PC-3 (cell line): ENCODE measurements at regions not wholly inside any gene's neighbourhood (a gene's known extent, or its start where the extent isn't known, plus 50 kb on each side); places are given as distances from the start of the nearest gene placed in this dataset.

ENCODE experiments used
- ATAC-seq: fragments of 200-7000 bp; cut with Tn5 transposase; 2 replicates; pipeline ENCODE4 v1.9.1; 2020; ENCODE audit warnings: mild to moderate bottlenecking, moderate library complexity
- BruUV-seq: library from RNA; stranded (reverse); fragments of 400-500 nt; replicated peaks from 2 replicates; lab custom pipeline; 2021; lab: Mats Ljungman, UMichigan
- CTCF ChIA-PET: fragments of 300-600 bp; sonication (Branson Sonifier 250); formaldehyde crosslinking; loops from one replicate; lab custom pipeline; 2022; ENCODE audit warnings: antibody characterized with exemption; lab: Charles Lee
- POLR2A ChIA-PET: fragments of 300-600 bp; sonication (Branson Sonifier 250); formaldehyde crosslinking; loops from one replicate; lab custom pipeline; 2022; ENCODE audit warnings: antibody characterized with exemption; ENCODE audit not compliant: unreplicated experiment; lab: Charles Lee
- DNase-seq: peaks from one replicate; pipeline ENCODE4 v3.0.0-alpha.2; 2015
- H2AFZ ChIP-seq: fragments of 300-600 bp; sonication (generic); 2 replicates; pipeline ENCODE4 v1.6.0; 2016; ENCODE audit warnings: antibody characterized with exemption, low read length
- H3F3A ChIP-seq: fragments of 300-600 bp; sonication (generic); one replicate; pipeline ENCODE4 v1.6.0; 2017; ENCODE audit warnings: antibody characterized with exemption, low read length, control low read depth, mild to moderate bottlenecking; ENCODE audit not compliant: unreplicated experiment
- H3K27ac ChIP-seq: fragments of 300-600 bp; sonication (generic); 2 replicates; pipeline ENCODE4 v1.5.1; 2016; ENCODE audit warnings: mild to moderate bottlenecking, low read length
- H3K27me3 ChIP-seq: fragments of 300-600 bp; sonication (generic); 2 replicates; pipeline ENCODE4 v1.6.1; 2016; ENCODE audit warnings: low read length, mixed read lengths
- H3K36me3 ChIP-seq: fragments of 300-600 bp; sonication (generic); 2 replicates; pipeline ENCODE4 v1.6.1; 2016; ENCODE audit warnings: low read depth, mixed run types, low read length, mixed read lengths
- H3K4me1 ChIP-seq: fragments of 300-600 bp; sonication (generic); 2 replicates; pipeline ENCODE4 v1.5.1; 2016; ENCODE audit warnings: low read length; ENCODE audit not compliant: insufficient read depth
- H3K4me2 ChIP-seq: fragments of 300-600 bp; sonication (generic); 2 replicates; pipeline ENCODE4 v1.6.0; 2016; ENCODE audit warnings: low read length
- H3K4me3 ChIP-seq: fragments of 300-600 bp; sonication (generic); 2 replicates; pipeline ENCODE4 v1.5.1; 2016; ENCODE audit warnings: mild to moderate bottlenecking, low read length, mixed read lengths
- H3K79me2 ChIP-seq: fragments of 300-600 bp; sonication (generic); 2 replicates; pipeline ENCODE4 v1.6.1; 2017; ENCODE audit warnings: low read length, mixed read lengths
- H3K9ac ChIP-seq: fragments of 300-600 bp; sonication (generic); 2 replicates; pipeline ENCODE4 v1.6.0; 2016; ENCODE audit warnings: mild to moderate bottlenecking, low read length
- H3K9me2 ChIP-seq: fragments of 300-600 bp; sonication (generic); replicated peaks from 2 replicates; pipeline ENCODE4 v1.6.1; 2016; ENCODE audit warnings: mixed run types, low read length, mixed read lengths
- H3K9me3 ChIP-seq: fragments of 300-600 bp; sonication (generic); 2 replicates; pipeline ENCODE4 v1.6.1; 2016; ENCODE audit warnings: low read length, mixed read lengths
- H4K20me1 ChIP-seq: fragments of 300-600 bp; sonication (generic); 2 replicates; pipeline ENCODE4 v1.6.1; 2016; ENCODE audit warnings: low read length, mixed read lengths
- EZH2 ChIP-seq: fragments of 300-600 bp; sonication (generic); IDR thresholded peaks from one replicate; pipeline ENCODE4 v1.6.1; 2017; ENCODE audit warnings: antibody characterized with exemption, mild to moderate bottlenecking, low read length; ENCODE audit not compliant: unreplicated experiment
- EZH2phosphoT487 ChIP-seq: fragments of 300-600 bp; sonication (generic); IDR thresholded peaks from 2 replicates; pipeline ENCODE4 v1.6.1; 2018; ENCODE audit warnings: mild to moderate bottlenecking, antibody characterized with exemption, low read length, borderline replicate concordance
- intact Hi-C: fragments of 100-400 bp; cut with micrococcal nuclease; formaldehyde crosslinking; loops from 2 replicates; pipeline ENCODE4 v1.9.0; 2023
- TF ChIP-seq, protein P1 (sequence below): fragments of 300-600 bp; sonication (generic); conservative IDR thresholded peaks from 2 replicates; pipeline ENCODE4 v1.5.1; 2017; ENCODE audit warnings: antibody characterized with exemption, low read depth, mild to moderate bottlenecking, low read length

DNA sequence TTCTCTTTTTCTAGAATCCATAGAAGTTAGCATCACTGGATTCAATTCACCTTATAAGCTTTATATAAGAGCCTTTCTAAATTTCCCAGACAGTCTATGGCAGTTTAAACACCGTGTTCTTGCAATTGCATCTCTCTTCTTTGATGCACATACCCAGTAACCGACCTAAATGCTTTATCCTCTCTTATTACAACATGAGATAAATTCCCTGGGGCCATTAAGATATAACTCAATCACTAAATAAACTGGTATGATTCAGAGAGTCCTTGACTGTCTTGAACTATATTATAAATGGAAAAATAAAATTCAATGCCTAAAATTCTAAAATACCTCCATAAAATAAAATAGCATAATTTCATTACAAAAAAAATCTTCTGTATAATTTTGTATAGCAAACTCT, 98.1 kb downstream of the DIRAS2 start:
- H3K4me3 ChIP-seq = no peak overlapping the region
- CTCF ChIA-PET = no interaction called here

DNA sequence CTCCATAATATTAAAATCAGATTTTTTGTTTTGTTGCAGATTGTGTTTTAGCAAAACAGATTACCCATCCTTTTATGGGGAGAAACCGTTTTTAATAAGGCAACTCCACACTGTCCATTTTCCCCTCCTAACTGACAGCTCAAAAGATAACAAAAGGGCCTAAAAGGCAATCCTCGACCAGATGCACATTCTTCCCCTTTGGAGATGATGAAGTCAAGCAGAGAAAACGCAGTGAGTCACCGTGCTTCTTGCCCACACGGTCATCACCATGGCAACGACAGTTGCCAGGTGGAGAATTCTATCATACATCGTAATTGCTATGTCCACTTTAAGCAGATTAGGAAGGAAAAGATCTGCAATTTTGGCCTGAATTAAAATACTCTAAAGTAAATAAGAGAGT, 96.4 kb downstream of the DIRAS2 start:
- H3K27ac ChIP-seq = no peak overlapping the region
- H3K4me1 ChIP-seq = no peaks in the 10 kb centered on the region
- ChIA-PET CTCF (no interaction called here), POLR2A (no interaction called here)
- TF ChIP-seq EZH2phosphoT487 (no peak), EZH2 (no peak)
- TF ChIP-seq, protein P1, sequence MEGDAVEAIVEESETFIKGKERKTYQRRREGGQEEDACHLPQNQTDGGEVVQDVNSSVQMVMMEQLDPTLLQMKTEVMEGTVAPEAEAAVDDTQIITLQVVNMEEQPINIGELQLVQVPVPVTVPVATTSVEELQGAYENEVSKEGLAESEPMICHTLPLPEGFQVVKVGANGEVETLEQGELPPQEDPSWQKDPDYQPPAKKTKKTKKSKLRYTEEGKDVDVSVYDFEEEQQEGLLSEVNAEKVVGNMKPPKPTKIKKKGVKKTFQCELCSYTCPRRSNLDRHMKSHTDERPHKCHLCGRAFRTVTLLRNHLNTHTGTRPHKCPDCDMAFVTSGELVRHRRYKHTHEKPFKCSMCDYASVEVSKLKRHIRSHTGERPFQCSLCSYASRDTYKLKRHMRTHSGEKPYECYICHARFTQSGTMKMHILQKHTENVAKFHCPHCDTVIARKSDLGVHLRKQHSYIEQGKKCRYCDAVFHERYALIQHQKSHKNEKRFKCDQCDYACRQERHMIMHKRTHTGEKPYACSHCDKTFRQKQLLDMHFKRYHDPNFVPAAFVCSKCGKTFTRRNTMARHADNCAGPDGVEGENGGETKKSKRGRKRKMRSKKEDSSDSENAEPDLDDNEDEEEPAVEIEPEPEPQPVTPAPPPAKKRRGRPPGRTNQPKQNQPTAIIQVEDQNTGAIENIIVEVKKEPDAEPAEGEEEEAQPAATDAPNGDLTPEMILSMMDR = no peak
- no peaks in the 10 kb centered on the region for H3K36me3 ChIP-seq
- no peak overlapping the region for H3K4me2 ChIP-seq
- no TSS peak for BruUV-seq
- no peaks in the 10 kb centered on the region for H3K27me3 ChIP-seq
- DNase-seq (peak; percentile 49), ATAC-seq (no peak)
- intact Hi-C loops = no loop called here
- H3F3A ChIP-seq = no peaks in the 10 kb centered on the region
- H3K9me3 ChIP-seq = no peaks in the 10 kb centered on the region
- H2AFZ ChIP-seq = no peak overlapping the region
- H3K79me2 ChIP-seq = no peaks in the 10 kb centered on the region
- H3K4me3 ChIP-seq = no peak overlapping the region
- no peaks in the 10 kb centered on the region for H3K9me2 ChIP-seq
- no peak overlapping the region for H3K9ac ChIP-seq
- no peaks in the 10 kb centered on the region for H4K20me1 ChIP-seq

More for the DNA sequence above, 98.1 kb downstream of the DIRAS2 start:
- H3K4me2 ChIP-seq = no peak overlapping the region
- no peaks in the 10 kb centered on the region for H3K79me2 ChIP-seq
- DNase-seq (no peak), ATAC-seq (no peak)
- no peak overlapping the region for H2AFZ ChIP-seq
- H3K9me3 ChIP-seq = no peaks in the 10 kb centered on the region
- no peaks in the 10 kb centered on the region; the same call in 1 of the 2 replicates for H3K27me3 ChIP-seq
- no peaks in the 10 kb centered on the region for H3K36me3 ChIP-seq
- H3K27ac ChIP-seq = no peak overlapping the region
- intact Hi-C loops = no loop called here
- no peak for TF ChIP-seq EZH2phosphoT487
- TF ChIP-seq, protein P1 = no peak
- TF ChIP-seq EZH2 = no peak
- POLR2A ChIA-PET = no interaction called here
- no TSS peak for BruUV-seq
- H4K20me1 ChIP-seq = no peaks in the 10 kb centered on the region
- no peak overlapping the region for H3K9ac ChIP-seq
- H3K4me1 ChIP-seq = no peaks in the 10 kb centered on the region
- H3F3A ChIP-seq = no peaks in the 10 kb centered on the region
- H3K9me2 ChIP-seq = no peaks in the 10 kb centered on the region

DNA sequence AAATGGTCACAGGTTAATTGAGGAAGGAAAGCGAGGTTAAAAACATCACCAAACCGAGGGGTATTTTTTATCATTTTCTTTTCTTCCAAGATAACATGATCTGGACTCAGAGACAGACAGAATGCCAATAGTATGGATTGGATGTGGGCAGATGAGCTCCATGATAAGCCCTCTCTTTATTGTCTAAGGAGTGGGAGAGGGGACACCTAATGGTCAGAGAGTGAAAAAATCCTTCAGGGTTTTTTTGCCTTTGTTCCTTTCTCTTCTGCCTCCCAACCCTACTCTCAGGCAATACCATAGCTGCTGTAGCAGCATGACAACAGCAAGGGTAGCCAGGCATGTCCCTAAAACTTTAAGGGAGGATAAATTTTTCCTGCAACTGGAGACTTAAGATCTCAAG, 94.7 kb downstream of the DIRAS2 start:
- H3K9ac ChIP-seq = no peak overlapping the region
- H3K27me3 ChIP-seq = no peaks in the 10 kb centered on the region
- ChIA-PET CTCF (no interaction called here), POLR2A (no interaction called here)
- DNase-seq (peak; percentile 5), ATAC-seq (no peak)
- no peaks in the 10 kb centered on the region for H3K79me2 ChIP-seq
- intact Hi-C loops = no loop called here
- H3K9me3 ChIP-seq = no peaks in the 10 kb centered on the region
- no peaks in the 10 kb centered on the region for H3K36me3 ChIP-seq
- no peaks in the 10 kb centered on the region for H3K9me2 ChIP-seq
- no peaks in the 10 kb centered on the region for H3F3A ChIP-seq
- H3K4me2 ChIP-seq = no peak overlapping the region
- no peaks in the 10 kb centered on the region for H3K4me1 ChIP-seq
- H3K4me3 ChIP-seq = no peak overlapping the region
- BruUV-seq = no TSS peak
- H3K27ac ChIP-seq = no peak overlapping the region
- H2AFZ ChIP-seq = no peak overlapping the region
- H4K20me1 ChIP-seq = no peaks in the 10 kb centered on the region
- TF ChIP-seq EZH2phosphoT487 = no peak
- TF ChIP-seq, protein P1 = 0 out of 2 replicates have a peak, but pooled peaks have one; percentile 24
